Gastrocnemius medialis (tissue), 4 donors: ENCODE measurements at regions not wholly inside any gene's neighbourhood (a gene's known extent, or its start where the extent isn't known, plus 50 kb on each side); places are given as distances from the start of the nearest gene placed in this dataset.

ENCODE experiments used
- CTCF ChIP-seq, 5 experiments: fragments of 450-650 bp in 3 of 5; fragments of 200-600 bp in 2 of 5; sonication (generic) in 2 of 5; IDR thresholded peaks in 4 of 5; conservative IDR thresholded peaks in 1 of 5; 1 replicate in 4 of 5; 2 replicates in 1 of 5; pipeline ENCODE4 v1.5.1; 2016 to 2019; ENCODE audit warnings: antibody characterized with exemption in 5 of 5, mild to moderate bottlenecking in 3 of 5, moderate library complexity in 3 of 5
- POLR2A ChIP-seq, 2 donors: fragments of 450-650 bp; IDR thresholded peaks; one replicate each; pipeline ENCODE4 v1.6.1; 2017; ENCODE audit warnings: antibody characterized with exemption in 2 of 2, mild to moderate bottlenecking in 2 of 2, moderate library complexity in 2 of 2

- TF ChIP-seq POLR2A (IDR thresholded peaks at IDR 0.05) (no peak), CTCF (IDR thresholded peaks at IDR 0.05 in 4 of 5, conservative IDR thresholded peaks at IDR 0.05 in 1 of 5) (no peak)
Observed at GRCh38 chr20:54343634-54344033, 131.8 kb upstream of the DOK5 start.
